Prostate gland (tissue), 2 donors: ENCODE measurements at regions not wholly inside any gene's neighbourhood (a gene's known extent, or its start where the extent isn't known, plus 50 kb on each side); places are given as distances from the start of the nearest gene placed in this dataset.

Experiments used
- DNase-seq: peaks from one replicate; pipeline ENCODE4 v3.0.0-alpha.2; 2019; ENCODE audit warnings: low spot score
- H3K27ac ChIP-seq, 2 donors: fragments of 200-600 bp; sonication (generic); 2 replicates each; pipeline ENCODE4 v1.5.1; 2017 to 2019
- H3K27me3 ChIP-seq: fragments of 200-600 bp; sonication (generic); replicated peaks from 2 replicates; pipeline ENCODE4 v1.5.1; 2019; ENCODE audit not compliant: insufficient read depth
- H3K36me3 ChIP-seq, 2 donors: fragments of 200-600 bp; sonication (generic); 1 replicate in 1 of 2; 2 replicates in 1 of 2; pipeline versions ENCODE4 v1.5.1 to v1.8.1; 2017 to 2019
- H3K4me1 ChIP-seq: fragments of 200-600 bp; sonication (generic); replicated peaks from 2 replicates; pipeline ENCODE4 v1.5.1; 2019
- H3K4me3 ChIP-seq, 2 donors: fragments of 200-600 bp; sonication (generic); 2 replicates each; pipeline ENCODE4 v1.5.1; 2017 to 2019
- H3K9me3 ChIP-seq: fragments of 200-600 bp; sonication (generic); 2 replicates; pipeline ENCODE4 v1.5.1; 2017
- CTCF ChIP-seq, 4 experiments: fragments of 200-600 bp in 2 of 4; fragments of 450-650 bp in 2 of 4; sonication (generic) in 2 of 4; IDR thresholded peaks; 1 replicate in 3 of 4; 2 replicates in 1 of 4; pipeline ENCODE4 v1.5.1; 2016 to 2019; ENCODE audit warnings: antibody characterized with exemption in 4 of 4, mild to moderate bottlenecking in 2 of 4, moderate library complexity in 2 of 4
- POLR2A ChIP-seq: fragments of 450-650 bp; IDR thresholded peaks from one replicate; pipeline ENCODE4 v1.6.1; 2016; ENCODE audit warnings: antibody characterized with exemption, mild to moderate bottlenecking
- POLR2AphosphoS5 ChIP-seq: sonication (generic); formaldehyde crosslinking; IDR thresholded peaks from one replicate; pipeline ENCODE4 v1.6.1; 2017; ENCODE audit warnings: antibody characterized with exemption
- WGBS: methylation state at CpG from one replicate; pipeline ENCODE4 v1.1.5; 2018; 5-methylcytosine and 5-hydroxymethylcytosine counted together
- intact Hi-C: fragments of 100-400 bp; cut with DNase I; formaldehyde crosslinking; loops from one replicate; pipeline ENCODE4 v1.14.2; 2022

- Histone ChIP-seq H3K36me3 (no peaks in the 10 kb centered on the region), H3K9me3 (no peaks in the 10 kb centered on the region), H3K27ac (no peak overlapping the region), H3K27me3 (no peaks in the 10 kb centered on the region), H3K4me3 (no peak overlapping the region), H3K4me1 (no peaks in the 10 kb centered on the region)
- intact Hi-C loops, result no loop called here
- TF ChIP-seq POLR2AphosphoS5 (no peak), POLR2A (no peak), CTCF (IDR thresholded peaks at IDR 0.05) (no peak)
- DNase-seq, result no peak
- WGBS, result 58% methylated on average over 2 of the region's 2 CpGs
Measured at GRCh38 chr4:82053396-82053795, 320.4 kb downstream of the HNRNPD start.

- Histone ChIP-seq H3K27me3 (no peaks in the 10 kb centered on the region), H3K36me3 (no peaks in the 10 kb centered on the region), H3K4me1 (no peaks in the 10 kb centered on the region), H3K9me3 (no peaks in the 10 kb centered on the region), H3K4me3 (no peak overlapping the region), H3K27ac (no peak overlapping the region)
- 80% methylated on average over 2 of the region's 2 CpGs for WGBS
- no peak for TF ChIP-seq CTCF (IDR thresholded peaks at IDR 0.05)
- TF ChIP-seq POLR2A, result no peak
- TF ChIP-seq POLR2AphosphoS5, result no peak
- intact Hi-C loops, result no loop called here
- DNase-seq, result no peak
Measured at GRCh38 chr4:82050796-82051195, 323.0 kb downstream of the HNRNPD start.

- Histone ChIP-seq H3K4me1 (no peaks in the 10 kb centered on the region), H3K36me3 (no peaks in the 10 kb centered on the region), H3K4me3 (no peak overlapping the region), H3K9me3 (no peaks in the 10 kb centered on the region), H3K27ac (no peak overlapping the region), H3K27me3 (no peaks in the 10 kb centered on the region)
- DNase-seq, result no peak
- intact Hi-C loops, result no loop called here
- TF ChIP-seq POLR2AphosphoS5 (no peak), CTCF (IDR thresholded peaks at IDR 0.05) (no peak), POLR2A (no peak)
- WGBS, result 40% methylated on average over 1 of the region's 1 CpG
Measured at GRCh38 chr4:82049294-82049693, 324.5 kb downstream of the HNRNPD start.

GRCh38 chr4:82047731-82048130, 326.1 kb downstream of the HNRNPD start:
- 72% methylated on average over 1 of the region's 1 CpG for WGBS
- Histone ChIP-seq H3K4me1 (no peaks in the 10 kb centered on the region), H3K27ac (no peak overlapping the region), H3K4me3 (no peak overlapping the region), H3K27me3 (no peaks in the 10 kb centered on the region), H3K9me3 (no peaks in the 10 kb centered on the region), H3K36me3 (no peaks in the 10 kb centered on the region)
- TF ChIP-seq CTCF (IDR thresholded peaks at IDR 0.05), result no peak
- no peak for DNase-seq
- intact Hi-C loops, result no loop called here

- Histone ChIP-seq H3K36me3 (no peaks in the 10 kb centered on the region), H3K4me1 (no peaks in the 10 kb centered on the region), H3K4me3 (no peak overlapping the region), H3K27ac (no peak overlapping the region), H3K27me3 (no peaks in the 10 kb centered on the region), H3K9me3 (no peaks in the 10 kb centered on the region)
- TF ChIP-seq CTCF (IDR thresholded peaks at IDR 0.05) (no peak), POLR2AphosphoS5 (no peak), POLR2A (no peak)
- 87% methylated on average over 2 of the region's 2 CpGs for WGBS
- intact Hi-C loops, result no loop called here
- DNase-seq, result no peak
Measured at GRCh38 chr4:82046796-82047195, 327.0 kb downstream of the HNRNPD start.
